CD4-positive, alpha-beta T cell (primary cell): ENCODE measurements at regions not wholly inside any gene's neighbourhood (a gene's known extent, or its start where the extent isn't known, plus 50 kb on each side); places are given as distances from the start of the nearest gene placed in this dataset.

Source experiments
- ATAC-seq: fragments of 200-7000 bp; cut with Tn5 transposase; one replicate; pipeline ENCODE4 v1.10.0; 2022; ENCODE audit warnings: mild to moderate bottlenecking; ENCODE audit not compliant: poor library complexity
- CTCF ChIA-PET: fragments of 350-600 bp; sonication (Branson Sonifier 250); formaldehyde crosslinking; loops from one replicate; lab custom pipeline; 2021; ENCODE audit warnings: antibody characterized with exemption, inconsistent platforms; lab: Charles Lee
- POLR2A ChIA-PET: fragments of 350-600 bp; sonication (Branson Sonifier 250); formaldehyde crosslinking; loops from one replicate; lab custom pipeline; 2021; ENCODE audit warnings: antibody characterized with exemption, inconsistent platforms; lab: Charles Lee
- DNase-seq, 14 experiments: peaks; one replicate each; pipeline ENCODE4 v3.0.0-alpha.2; 2013 to 2020; ENCODE audit warnings: mixed read lengths in 2 of 14
- H3K27ac ChIP-seq, 2 donors: one replicate each; pipeline versions ENCODE4 v1.5.1 to v1.7.0; 2013; ENCODE audit warnings: low read length in 2 of 2, low read depth in 1 of 2, mild to moderate bottlenecking in 1 of 2
- H3K27me3 ChIP-seq, 2 experiments: 1 replicate in 1 of 2; 2 replicates in 1 of 2; pipeline versions ENCODE4 v1.6.1 to v1.7.0; 2013; ENCODE audit warnings: low read length in 2 of 2, control low read depth in 1 of 2, mild to moderate bottlenecking in 1 of 2, moderate library complexity in 1 of 2; ENCODE audit not compliant: insufficient read depth in 2 of 2, control insufficient read depth in 1 of 2
- H3K36me3 ChIP-seq: one replicate; pipeline ENCODE4 v1.6.1; 2013; ENCODE audit warnings: low read length, control low read depth; ENCODE audit not compliant: insufficient read depth
- H3K4me1 ChIP-seq: one replicate; pipeline ENCODE4 v1.6.1; 2013; ENCODE audit warnings: low read length, control low read depth; ENCODE audit not compliant: insufficient read depth
- H3K4me3 ChIP-seq: one replicate; pipeline ENCODE4 v1.5.1; 2013; ENCODE audit warnings: mild to moderate bottlenecking, low read length, moderate library complexity
- H3K9me3 ChIP-seq, 2 experiments: 1 replicate in 1 of 2; 2 replicates in 1 of 2; pipeline versions ENCODE4 v1.6.1 to v1.7.0; 2013; ENCODE audit warnings: low read length in 2 of 2, mild to moderate bottlenecking in 2 of 2, control low read depth in 1 of 2, moderate library complexity in 1 of 2; ENCODE audit not compliant: control insufficient read depth in 1 of 2, insufficient read depth in 1 of 2
- H3K27ac Mint-ChIP-seq: one replicate; pipeline ENCODE4 v1.8.0; 2020; ENCODE audit warnings: mixed read lengths
- H3K27me3 Mint-ChIP-seq: one replicate; pipeline ENCODE4 v1.8.0; 2021; ENCODE audit warnings: mixed read lengths
- H3K36me3 Mint-ChIP-seq: one replicate; pipeline ENCODE4 v1.8.0; 2021; ENCODE audit warnings: low read depth, mixed read lengths
- H3K4me1 Mint-ChIP-seq: one replicate; pipeline ENCODE4 v1.8.0; 2021; ENCODE audit warnings: low read depth, mixed read lengths
- H3K4me3 Mint-ChIP-seq: one replicate; pipeline ENCODE4 v1.8.0; 2020; ENCODE audit warnings: mild to moderate bottlenecking, mixed read lengths
- H3K9me3 Mint-ChIP-seq: one replicate; pipeline ENCODE4 v1.8.0; 2020; ENCODE audit warnings: mixed read lengths
- CTCF ChIP-seq: fragments of 200-600 bp; IDR thresholded peaks from one replicate; pipeline ENCODE4 v1.8.0; 2022; ENCODE audit warnings: antibody characterized with exemption, mild to moderate bottlenecking
- intact Hi-C, 2 experiments: fragments of 100-400 bp; cut with DNase I in 1 of 2; cut with micrococcal nuclease in 1 of 2; formaldehyde crosslinking; loops; one replicate each; pipeline versions ENCODE4 v1.15.1 to v1.9.0; 2023 to 2025; cut with DNase I, micrococcal nuclease

- ChIA-PET POLR2A (no interaction called here), CTCF (no interaction called here)
- H3K36me3 Mint-ChIP-seq = no peaks in the 10 kb centered on the region
- no peak for TF ChIP-seq CTCF
- H3K27ac Mint-ChIP-seq = no peak overlapping the region
- no peak overlapping the region for H3K27ac ChIP-seq
- peaks cover 12% of the 10 kb centered on the region for H3K27me3 Mint-ChIP-seq
- no peak overlapping the region for H3K4me3 Mint-ChIP-seq
- H3K27me3 ChIP-seq = no peaks in the 10 kb centered on the region
- no peak overlapping the region for H3K4me3 ChIP-seq
- ATAC-seq = no peak
- no peak for DNase-seq
- H3K4me1 Mint-ChIP-seq = no peaks in the 10 kb centered on the region
- no peaks in the 10 kb centered on the region for H3K4me1 ChIP-seq
- peaks cover 11 to 13% of the 10 kb centered on the region in 2 experiments for H3K9me3 ChIP-seq
- intact Hi-C loops = no loop called here
- H3K9me3 Mint-ChIP-seq = peaks cover 12% of the 10 kb centered on the region
- no peaks in the 10 kb centered on the region for H3K36me3 ChIP-seq
Observed at GRCh38 chr16:87076331-87076949, 240.8 kb downstream of the C16orf95 start.

GRCh38 chr16:87076950-87077749, 240.0 kb downstream of the C16orf95 start:
- CTCF ChIA-PET = no interaction called here
- H3K4me1 Mint-ChIP-seq = no peaks in the 10 kb centered on the region
- H3K4me3 Mint-ChIP-seq = no peak overlapping the region

GRCh38 chr16:87077750-87078127, 239.5 kb downstream of the C16orf95 start:
- Mint-ChIP-seq H3K4me3 (no peak overlapping the region), H3K36me3 (no peaks in the 10 kb centered on the region), H3K4me1 (no peaks in the 10 kb centered on the region), H3K9me3 (peaks cover 17% of the 10 kb centered on the region), H3K27me3 (peaks cover 12% of the 10 kb centered on the region), H3K27ac (no peak overlapping the region)
- no peak for TF ChIP-seq CTCF
- no peaks in the 10 kb centered on the region for H3K36me3 ChIP-seq
- no peak overlapping the region for H3K4me3 ChIP-seq
- peaks cover 11 to 14% of the 10 kb centered on the region in 2 experiments for H3K9me3 ChIP-seq
- ChIA-PET POLR2A (no interaction called here), CTCF (no interaction called here)
- H3K4me1 ChIP-seq = no peaks in the 10 kb centered on the region
- DNase-seq = no peak
- ATAC-seq = no peak
- no peak overlapping the region for H3K27ac ChIP-seq
- intact Hi-C loops = no loop called here
- no peaks in the 10 kb centered on the region for H3K27me3 ChIP-seq

More at GRCh38 chr16:87076950-87077749, 240.0 kb downstream of the C16orf95 start:
- no peak for TF ChIP-seq CTCF
- H3K4me3 ChIP-seq = no peak overlapping the region
- H3K27me3 ChIP-seq = no peaks in the 10 kb centered on the region
- Mint-ChIP-seq H3K9me3 (peaks cover 15% of the 10 kb centered on the region), H3K27me3 (peaks cover 12% of the 10 kb centered on the region), H3K27ac (no peak overlapping the region), H3K36me3 (no peaks in the 10 kb centered on the region)
- POLR2A ChIA-PET = no interaction called here
- H3K4me1 ChIP-seq = no peaks in the 10 kb centered on the region
- H3K36me3 ChIP-seq = no peaks in the 10 kb centered on the region
- intact Hi-C loops = no loop called here
- H3K27ac ChIP-seq = no peak overlapping the region
- H3K9me3 ChIP-seq = peaks cover 11 to 14% of the 10 kb centered on the region in 2 experiments
- DNase-seq (peak in 4 of 14 experiments; percentile 8 to 47 (median 22)), ATAC-seq (no peak)
